HFFc6 (cell line): ENCODE measurements at regions not wholly inside any gene's neighbourhood (a gene's known extent, or its start where the extent isn't known, plus 50 kb on each side); places are given as distances from the start of the nearest gene placed in this dataset.

Source experiments
- DNase-seq: peaks from one replicate; pipeline ENCODE4 v3.0.0-alpha.2; 2018
- H3K27ac Mint-ChIP-seq: 2 replicates; pipeline ENCODE4 v1.8.0; 2020; ENCODE audit warnings: mild to moderate bottlenecking, mixed read lengths
- H3K27me3 Mint-ChIP-seq: 2 replicates; pipeline ENCODE4 v1.8.0; 2021; ENCODE audit warnings: mild to moderate bottlenecking, moderate library complexity, mixed read lengths; ENCODE audit not compliant: insufficient read depth
- H3K36me3 Mint-ChIP-seq: 2 replicates; pipeline ENCODE4 v1.8.0; 2021; ENCODE audit warnings: low read depth, mixed read lengths
- H3K4me1 Mint-ChIP-seq: 2 replicates; pipeline ENCODE4 v1.8.0; 2020; ENCODE audit warnings: low read depth, mixed read lengths
- H3K4me3 Mint-ChIP-seq: 2 replicates; pipeline ENCODE4 v1.8.0; 2020; ENCODE audit warnings: mild to moderate bottlenecking, moderate library complexity, mixed read lengths
- H3K9me3 Mint-ChIP-seq: 2 replicates; pipeline ENCODE4 v1.8.0; 2020; ENCODE audit warnings: mild to moderate bottlenecking, mixed read lengths
- TF ChIP-seq, protein P1 (sequence below): fragments of 200-600 bp; sonication (generic); IDR thresholded peaks from 2 replicates; pipeline ENCODE4 v1.5.0; 2021; ENCODE audit warnings: antibody characterized with exemption, mild to moderate bottlenecking

DNA sequence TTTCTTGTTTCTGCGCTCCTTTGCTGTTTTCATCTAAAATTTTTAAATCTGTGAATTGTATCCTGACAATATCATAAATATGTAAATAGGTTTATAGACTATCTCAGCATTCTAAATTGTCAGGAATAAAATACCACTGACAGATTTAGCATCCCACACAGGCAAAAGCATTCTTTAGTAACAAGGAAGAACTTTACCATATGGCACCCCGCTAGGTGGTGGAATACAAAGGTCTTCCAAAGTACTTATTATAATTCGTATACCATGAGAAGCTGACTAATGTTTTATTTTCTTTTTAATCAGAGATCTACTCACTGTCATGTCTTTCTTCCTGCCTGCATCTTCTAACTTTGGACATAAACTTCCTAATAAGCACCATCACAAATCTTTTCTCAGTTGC, 328.8 kb upstream of the NOVA1 start:
- Mint-ChIP-seq H3K27ac (no peak overlapping the region), H3K4me1 (no peaks in the 10 kb centered on the region), H3K36me3 (no peaks in the 10 kb centered on the region), H3K9me3 (peaks cover 48% of the 10 kb centered on the region), H3K4me3 (no peak overlapping the region), H3K27me3 (no peaks in the 10 kb centered on the region)
- TF ChIP-seq, protein P1, sequence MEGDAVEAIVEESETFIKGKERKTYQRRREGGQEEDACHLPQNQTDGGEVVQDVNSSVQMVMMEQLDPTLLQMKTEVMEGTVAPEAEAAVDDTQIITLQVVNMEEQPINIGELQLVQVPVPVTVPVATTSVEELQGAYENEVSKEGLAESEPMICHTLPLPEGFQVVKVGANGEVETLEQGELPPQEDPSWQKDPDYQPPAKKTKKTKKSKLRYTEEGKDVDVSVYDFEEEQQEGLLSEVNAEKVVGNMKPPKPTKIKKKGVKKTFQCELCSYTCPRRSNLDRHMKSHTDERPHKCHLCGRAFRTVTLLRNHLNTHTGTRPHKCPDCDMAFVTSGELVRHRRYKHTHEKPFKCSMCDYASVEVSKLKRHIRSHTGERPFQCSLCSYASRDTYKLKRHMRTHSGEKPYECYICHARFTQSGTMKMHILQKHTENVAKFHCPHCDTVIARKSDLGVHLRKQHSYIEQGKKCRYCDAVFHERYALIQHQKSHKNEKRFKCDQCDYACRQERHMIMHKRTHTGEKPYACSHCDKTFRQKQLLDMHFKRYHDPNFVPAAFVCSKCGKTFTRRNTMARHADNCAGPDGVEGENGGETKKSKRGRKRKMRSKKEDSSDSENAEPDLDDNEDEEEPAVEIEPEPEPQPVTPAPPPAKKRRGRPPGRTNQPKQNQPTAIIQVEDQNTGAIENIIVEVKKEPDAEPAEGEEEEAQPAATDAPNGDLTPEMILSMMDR = no peak
- no peak for DNase-seq

DNA sequence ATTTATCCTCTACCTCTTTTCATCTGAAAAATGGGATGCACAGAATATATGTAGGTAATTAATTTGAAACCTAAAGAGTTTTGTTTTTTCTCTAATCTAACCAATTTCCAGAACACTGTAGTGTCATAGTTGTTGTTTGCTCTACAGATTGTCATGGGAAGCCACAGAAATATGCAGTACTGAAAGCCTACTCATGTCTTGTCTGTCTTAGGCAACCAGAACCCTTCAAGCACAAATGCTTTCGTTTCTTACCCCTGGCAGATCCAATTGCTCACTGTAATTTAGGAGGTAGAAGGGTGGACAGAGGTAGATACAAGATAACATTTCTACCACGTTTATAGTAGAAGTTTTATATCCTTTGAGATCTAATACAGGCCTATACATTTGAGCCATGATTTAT, 330.2 kb upstream of the NOVA1 start:
- no peaks in the 10 kb centered on the region for H3K4me1 Mint-ChIP-seq
- no peak overlapping the region for H3K4me3 Mint-ChIP-seq
- no peak overlapping the region for H3K27ac Mint-ChIP-seq
- no peaks in the 10 kb centered on the region for H3K27me3 Mint-ChIP-seq
- DNase-seq = no peak
- TF ChIP-seq, protein P1 = no peak
- H3K36me3 Mint-ChIP-seq = no peaks in the 10 kb centered on the region
- peaks cover 55% of the 10 kb centered on the region for H3K9me3 Mint-ChIP-seq

DNA sequence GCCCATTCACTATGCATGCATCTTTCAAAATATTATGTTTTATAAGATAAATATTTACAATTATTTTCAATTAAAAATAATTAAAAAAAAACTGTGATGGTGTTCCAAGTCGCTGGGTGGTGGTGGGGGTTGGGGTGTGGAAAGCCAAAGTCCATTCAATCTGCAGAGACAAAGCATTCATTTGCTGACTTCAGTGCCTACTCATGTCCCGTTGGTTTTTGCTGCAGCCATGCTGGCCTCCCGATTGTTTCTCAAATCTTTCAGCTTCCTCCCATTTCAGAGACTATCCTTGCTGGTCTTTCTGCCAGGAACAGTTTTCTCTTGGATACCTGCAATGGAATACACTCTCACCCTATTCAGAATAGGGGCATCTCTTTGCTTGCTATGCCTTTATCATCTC, 331.5 kb upstream of the NOVA1 start:
- TF ChIP-seq, protein P1 = no peak
- Mint-ChIP-seq H3K36me3 (no peaks in the 10 kb centered on the region), H3K4me1 (no peaks in the 10 kb centered on the region), H3K27me3 (no peaks in the 10 kb centered on the region), H3K27ac (no peak overlapping the region), H3K4me3 (no peak overlapping the region), H3K9me3 (peaks cover 58% of the 10 kb centered on the region)
- no peak for DNase-seq

DNA sequence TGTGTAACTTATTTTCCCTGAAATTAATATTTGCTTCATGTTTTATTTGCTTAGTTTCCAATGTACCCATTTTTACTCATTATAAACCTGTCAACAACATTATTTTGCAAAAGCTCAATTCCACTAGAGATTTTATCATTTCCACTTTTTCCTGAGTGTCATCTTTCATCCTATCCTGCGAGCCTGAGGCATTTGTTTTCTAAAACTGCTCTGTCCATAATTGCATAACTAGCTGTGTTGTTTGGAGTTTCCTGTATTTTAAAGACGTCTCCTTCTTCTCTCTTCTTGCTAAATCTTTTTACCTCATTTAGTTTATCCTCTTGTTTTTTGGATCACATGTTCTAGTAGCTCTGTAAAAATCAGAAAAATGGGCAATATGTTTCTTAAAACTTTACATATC, 332.7 kb upstream of the NOVA1 start:
- TF ChIP-seq, protein P1 = no peak
- Mint-ChIP-seq H3K27me3 (no peaks in the 10 kb centered on the region), H3K4me3 (no peak overlapping the region), H3K36me3 (no peaks in the 10 kb centered on the region), H3K9me3 (peaks cover 62% of the 10 kb centered on the region), H3K4me1 (no peaks in the 10 kb centered on the region), H3K27ac (no peak overlapping the region)
- DNase-seq = no peak

DNA sequence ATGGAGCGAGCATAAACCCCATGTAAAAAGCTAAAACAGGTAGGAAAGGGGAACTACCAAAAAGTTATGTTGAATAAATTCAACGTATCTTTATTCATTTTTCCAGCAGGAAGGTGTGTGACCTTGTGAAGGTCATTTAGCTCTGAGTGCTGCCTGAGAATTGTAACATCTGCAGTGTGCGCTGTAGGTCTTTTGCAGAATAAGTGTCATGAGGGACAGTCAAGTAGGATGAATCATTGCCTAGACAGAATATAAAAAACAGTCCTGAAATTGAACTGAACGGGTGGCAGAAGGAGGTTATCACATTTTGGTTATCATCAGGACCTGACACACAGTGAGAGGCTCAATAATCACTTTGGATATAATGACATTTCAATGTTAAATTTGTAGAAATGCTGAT, 334.8 kb upstream of the NOVA1 start:
- H3K4me1 Mint-ChIP-seq = no peaks in the 10 kb centered on the region
- no peaks in the 10 kb centered on the region for H3K36me3 Mint-ChIP-seq
- H3K4me3 Mint-ChIP-seq = no peak overlapping the region
- TF ChIP-seq, protein P1 = no peak
- no peaks in the 10 kb centered on the region for H3K27me3 Mint-ChIP-seq
- DNase-seq = no peak
- no peak overlapping the region for H3K27ac Mint-ChIP-seq
- H3K9me3 Mint-ChIP-seq = peaks cover 52% of the 10 kb centered on the region

DNA sequence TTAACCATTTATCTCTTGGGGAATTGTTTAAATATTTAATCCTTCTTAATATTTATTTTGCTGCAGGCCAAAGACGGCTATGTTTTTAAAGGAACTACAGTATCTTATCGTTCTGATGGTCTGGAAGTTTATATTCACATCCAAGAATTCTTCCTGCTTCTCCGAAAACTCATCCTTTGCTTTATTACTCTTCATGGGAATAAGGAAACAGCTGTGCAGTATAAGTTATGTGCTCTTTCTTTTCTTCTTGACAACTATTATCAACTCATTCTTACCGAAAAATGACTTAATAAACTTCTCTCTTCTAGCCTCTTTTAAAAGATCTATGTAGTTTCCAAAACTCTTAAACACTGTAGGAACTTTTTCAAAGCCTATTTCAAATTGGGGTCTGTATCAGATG, 335.6 kb upstream of the NOVA1 start:
- no peak overlapping the region for H3K4me3 Mint-ChIP-seq
- TF ChIP-seq, protein P1 = no peak
- no peak for DNase-seq
- no peak overlapping the region for H3K27ac Mint-ChIP-seq
- no peaks in the 10 kb centered on the region for H3K4me1 Mint-ChIP-seq
- H3K9me3 Mint-ChIP-seq = peaks cover 52% of the 10 kb centered on the region
- no peaks in the 10 kb centered on the region for H3K36me3 Mint-ChIP-seq
- H3K27me3 Mint-ChIP-seq = no peaks in the 10 kb centered on the region
